Endodermal cell (in vitro differentiated cells): ENCODE measurements at regions not wholly inside any gene's neighbourhood (a gene's known extent, or its start where the extent isn't known, plus 50 kb on each side); places are given as distances from the start of the nearest gene placed in this dataset.

Experiments used
- DNase-seq: peaks from one replicate; pipeline ENCODE4 v3.0.0-alpha.2; 2017
- H3K27ac ChIP-seq: 2 replicates; pipeline ENCODE4 v1.5.1; 2013; ENCODE audit warnings: mild to moderate bottlenecking, low read depth, low read length, moderate library complexity
- H3K27me3 ChIP-seq: 2 replicates; pipeline ENCODE4 v1.6.1; 2013; ENCODE audit warnings: mild to moderate bottlenecking, low read length, moderate library complexity; ENCODE audit not compliant: insufficient read depth, control insufficient read depth, poor library complexity, severe bottlenecking
- H3K36me3 ChIP-seq: 2 replicates; pipeline ENCODE4 v1.7.0; 2013; ENCODE audit warnings: mild to moderate bottlenecking, low read length, moderate library complexity; ENCODE audit not compliant: control insufficient read depth, insufficient read depth
- H3K4me1 ChIP-seq: one replicate; pipeline ENCODE4 v1.7.0; 2013; ENCODE audit warnings: low read length; ENCODE audit not compliant: control insufficient read depth, insufficient read depth
- H3K4me3 ChIP-seq: 2 replicates; pipeline ENCODE4 v1.5.1; 2013; ENCODE audit warnings: mild to moderate bottlenecking, low read length, moderate library complexity
- H3K9ac ChIP-seq: 2 replicates; pipeline ENCODE4 v1.6.1; 2013; ENCODE audit warnings: mild to moderate bottlenecking, low read length, moderate library complexity; ENCODE audit not compliant: poor library complexity, severe bottlenecking; ENCODE audit errors: extremely low read depth
- H3K9me3 ChIP-seq: 2 replicates; pipeline ENCODE4 v1.6.1; 2013; ENCODE audit warnings: mild to moderate bottlenecking, low read length, moderate library complexity; ENCODE audit not compliant: control insufficient read depth
- H3K27ac Mint-ChIP-seq: 2 replicates; pipeline ENCODE4 v1.8.0; 2020; ENCODE audit warnings: mixed read lengths
- H3K27me3 Mint-ChIP-seq: 2 replicates; pipeline ENCODE4 v1.8.0; 2021; ENCODE audit warnings: mild to moderate bottlenecking, mixed read lengths; ENCODE audit not compliant: insufficient read depth
- H3K36me3 Mint-ChIP-seq: 2 replicates; pipeline ENCODE4 v1.8.0; 2020; ENCODE audit warnings: low read depth, mixed read lengths
- H3K4me1 Mint-ChIP-seq: 2 replicates; pipeline ENCODE4 v1.8.0; 2020; ENCODE audit warnings: mixed read lengths
- H3K4me3 Mint-ChIP-seq: 2 replicates; pipeline ENCODE4 v1.8.0; 2020; ENCODE audit warnings: mild to moderate bottlenecking, moderate library complexity, mixed read lengths
- H3K9me3 Mint-ChIP-seq: 2 replicates; pipeline ENCODE4 v1.8.0; 2020; ENCODE audit warnings: mild to moderate bottlenecking, mixed read lengths
- CTCF ChIP-seq: fragments of 200-600 bp; sonication (generic); conservative IDR thresholded peaks from 2 replicates; pipeline ENCODE4 v1.5.0; 2021; ENCODE audit warnings: antibody characterized with exemption, mild to moderate bottlenecking
- WGBS, 2 experiments: methylation state at CpG; one replicate each; pipeline versions ENCODE4 v1.1.5 to v1.1.7; 2013; ENCODE audit warnings: missing lambda C conversion rate in 2 of 2, mixed read lengths in 1 of 2; ENCODE audit not compliant: insufficient coverage in 1 of 2, insufficient read length in 1 of 2; 5-methylcytosine and 5-hydroxymethylcytosine counted together

DNA sequence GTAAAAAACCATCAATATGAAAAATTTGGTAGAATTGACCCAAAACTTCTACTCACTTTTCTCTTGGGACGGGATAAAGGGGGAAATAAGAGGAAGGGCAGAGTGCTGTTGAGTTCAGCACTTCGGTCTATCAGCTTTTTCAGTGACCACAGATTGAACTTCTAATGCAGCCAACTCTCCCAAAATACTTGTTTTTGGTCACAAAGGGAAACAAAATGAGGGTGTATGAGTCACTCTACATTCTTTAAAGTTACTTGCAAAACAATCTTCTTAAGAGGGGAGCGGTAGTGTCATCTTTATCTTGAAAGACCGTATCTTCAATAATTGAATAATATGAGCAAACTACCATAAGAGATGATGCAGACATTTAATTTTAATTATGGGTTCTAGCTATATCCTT, 661.3 kb downstream of the CD109 start:
- Mint-ChIP-seq H3K4me3 (no peak overlapping the region), H3K27ac (no peak overlapping the region), H3K9me3 (no peaks in the 10 kb centered on the region), H3K27me3 (no peaks in the 10 kb centered on the region), H3K36me3 (no peaks in the 10 kb centered on the region), H3K4me1 (no peaks in the 10 kb centered on the region)
- H3K27me3 ChIP-seq: no peaks in the 10 kb centered on the region
- no peaks in the 10 kb centered on the region for H3K36me3 ChIP-seq
- no peaks in the 10 kb centered on the region for H3K9me3 ChIP-seq
- 84 to 86% methylated on average over 1 to 3 of the region's 4 CpGs for WGBS, 2 experiments
- DNase-seq: no peak
- no peak overlapping the region for H3K9ac ChIP-seq
- no peak overlapping the region for H3K27ac ChIP-seq
- no peaks in the 10 kb centered on the region for H3K4me1 ChIP-seq
- H3K4me3 ChIP-seq: no peak overlapping the region
- TF ChIP-seq CTCF: no peak

DNA sequence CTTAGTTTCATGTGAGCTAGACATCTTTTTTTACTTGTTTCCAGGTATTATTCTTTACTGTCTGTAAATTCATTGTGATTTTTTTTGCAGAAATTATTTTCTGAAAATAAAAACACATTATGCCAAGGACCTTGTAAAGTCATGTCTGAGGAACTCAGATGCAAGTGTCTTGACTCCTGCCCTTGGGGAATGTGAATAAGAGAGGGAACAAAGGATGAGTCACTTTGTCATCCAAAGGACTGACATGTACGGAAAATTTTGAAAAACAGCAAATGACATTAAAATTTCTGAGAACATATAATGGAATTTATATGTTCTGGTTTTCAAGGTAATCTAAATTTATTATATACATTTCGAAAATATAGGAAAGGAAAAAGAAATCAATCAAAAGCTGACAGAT, 660.4 kb downstream of the CD109 start:
- TF ChIP-seq CTCF: no peak
- Histone ChIP-seq H3K36me3 (no peaks in the 10 kb centered on the region), H3K27ac (no peak overlapping the region), H3K4me1 (no peaks in the 10 kb centered on the region), H3K9me3 (no peaks in the 10 kb centered on the region), H3K27me3 (no peaks in the 10 kb centered on the region), H3K4me3 (no peak overlapping the region), H3K9ac (no peak overlapping the region)
- Mint-ChIP-seq H3K4me1 (no peaks in the 10 kb centered on the region), H3K9me3 (no peaks in the 10 kb centered on the region), H3K4me3 (no peak overlapping the region), H3K27me3 (no peaks in the 10 kb centered on the region), H3K27ac (no peak overlapping the region), H3K36me3 (no peaks in the 10 kb centered on the region)
- WGBS, 2 experiments: 100% methylated on average over 1 of the region's 2 CpGs; no CpG with 5 or more reads in 1 of the 2 experiments
- DNase-seq: no peak

DNA sequence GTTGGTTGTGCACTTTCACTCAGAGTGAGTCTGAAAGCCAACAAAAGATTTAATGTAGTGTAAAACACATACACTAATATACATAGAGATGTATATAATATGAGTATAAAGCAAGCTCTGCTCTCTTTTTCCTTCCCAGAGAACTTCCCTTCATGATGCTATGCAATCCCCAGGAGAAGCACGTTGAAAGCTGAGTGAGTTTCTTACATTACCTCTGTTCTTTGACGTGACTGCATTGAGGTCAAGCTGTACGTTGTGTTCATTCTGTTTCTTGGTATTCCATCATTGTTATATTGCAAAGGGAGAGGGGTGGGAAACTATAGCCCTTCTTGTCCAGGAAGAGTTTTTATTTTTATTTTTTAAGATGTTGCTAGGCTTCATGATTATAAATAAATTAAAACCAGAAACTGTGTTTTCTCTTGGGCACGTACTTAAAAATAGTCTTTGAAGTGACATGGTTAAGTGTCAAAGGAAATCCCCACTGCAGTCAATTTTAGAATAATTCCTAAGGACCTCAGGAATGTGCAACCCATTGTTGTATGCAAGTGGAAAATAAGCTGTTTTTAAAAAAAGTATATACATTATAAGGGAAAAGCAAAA, 651.0 kb downstream of the CD109 start:
- H3K4me3 ChIP-seq: no peak overlapping the region
- no peak overlapping the region for H3K27ac Mint-ChIP-seq

More for the DNA sequence above, 651.0 kb downstream of the CD109 start:
- H3K27me3 ChIP-seq: peaks cover 26% of the 10 kb centered on the region
- no peaks in the 10 kb centered on the region for H3K4me1 ChIP-seq
- Mint-ChIP-seq H3K9me3 (peaks cover 7% of the 10 kb centered on the region), H3K36me3 (no peaks in the 10 kb centered on the region), H3K27me3 (no peaks in the 10 kb centered on the region), H3K4me3 (no peak overlapping the region), H3K4me1 (no peaks in the 10 kb centered on the region)
- DNase-seq: no peak
- H3K36me3 ChIP-seq: no peaks in the 10 kb centered on the region
- no peak overlapping the region for H3K9ac ChIP-seq
- no peaks in the 10 kb centered on the region for H3K9me3 ChIP-seq
- WGBS, 2 experiments: 90 to 100% methylated on average over 1 to 4 of the region's 4 CpGs
- TF ChIP-seq CTCF: no peak
- no peak overlapping the region for H3K27ac ChIP-seq
